K562 (cell line): ENCODE measurements at regions not wholly inside any gene's neighbourhood (a gene's known extent, or its start where the extent isn't known, plus 50 kb on each side); places are given as distances from the start of the nearest gene placed in this dataset.

Experiments
- ARID1B ChIP-seq: fragments of 450-650 bp; IDR thresholded peaks from 2 replicates; pipeline ENCODE4 v1.6.1; 2016; ENCODE audit warnings: antibody characterized with exemption, mild to moderate bottlenecking, inconsistent platforms
- ATF1 ChIP-seq, 2 experiments: fragments of 450-650 bp in 1 of 2; IDR thresholded peaks; 2 replicates each; pipeline ENCODE4 v1.6.1; 2016; ENCODE audit warnings: missing compliant biosample characterization in 1 of 2, missing genetic modification characterization in 1 of 2
- CCNT2 ChIP-seq: IDR thresholded peaks from 2 replicates; pipeline ENCODE4 v1.6.1; 2011; ENCODE audit warnings: borderline replicate concordance, low read depth, mild to moderate bottlenecking, moderate library complexity, mixed read lengths, low read length; ENCODE audit not compliant: insufficient read length; ENCODE audit errors: extremely low read depth
- CTBP1 ChIP-seq: fragments of 450-650 bp; IDR thresholded peaks from 2 replicates; pipeline ENCODE4 v1.6.1; 2016; ENCODE audit warnings: borderline replicate concordance
- FOXA3 ChIP-seq, 2 experiments: fragments of 450-650 bp in 1 of 2; sonication (generic) in 1 of 2; formaldehyde crosslinking; IDR thresholded peaks in 1 of 2; conservative IDR thresholded peaks in 1 of 2; 2 replicates each; pipeline versions ENCODE4 v1.4.0 to v1.8.0; 2020 to 2022; ENCODE audit warnings: mild to moderate bottlenecking in 2 of 2, missing genetic modification reagents in 1 of 2
- FOXK2 ChIP-seq, 2 experiments: fragments of 450-650 bp; IDR thresholded peaks in 1 of 2; conservative IDR thresholded peaks in 1 of 2; 2 replicates each; pipeline ENCODE4 v1.6.1; 2016; ENCODE audit warnings: low read depth in 2 of 2, mild to moderate bottlenecking in 1 of 2
- HES1 ChIP-seq: fragments of 450-650 bp; IDR thresholded peaks from 2 replicates; pipeline ENCODE4 v1.6.1; 2016; ENCODE audit warnings: low read depth, mild to moderate bottlenecking, moderate library complexity
- L3MBTL2 ChIP-seq: fragments of 450-650 bp; IDR thresholded peaks from 2 replicates; pipeline ENCODE4 v1.6.1; 2016; ENCODE audit warnings: mild to moderate bottlenecking, moderate library complexity
- MEIS2 ChIP-seq: fragments of 450-650 bp; IDR thresholded peaks from 2 replicates; pipeline ENCODE4 v1.6.1; 2014; ENCODE audit warnings: mild to moderate bottlenecking; ENCODE audit not compliant: partially characterized antibody
- MLLT1 ChIP-seq, 2 experiments: fragments of 450-650 bp; IDR thresholded peaks; 2 replicates each; pipeline ENCODE4 v1.6.1; 2016
- RCOR1 ChIP-seq, 2 experiments: IDR thresholded peaks; 2 replicates each; pipeline ENCODE4 v1.6.1; 2012; ENCODE audit warnings: low read depth in 2 of 2, low read length in 2 of 2, borderline replicate concordance in 1 of 2, improper control_type of control experiment in 1 of 2
- SMARCE1 ChIP-seq: fragments of 450-650 bp; IDR thresholded peaks from 2 replicates; pipeline ENCODE4 v1.7.1; 2016; ENCODE audit warnings: mild to moderate bottlenecking
- SOX6 ChIP-seq: fragments of 450-650 bp; IDR thresholded peaks from 2 replicates; pipeline ENCODE4 v1.6.1; 2014; ENCODE audit warnings: mild to moderate bottlenecking
- SRF ChIP-seq, 2 experiments: fragments of 250-450, 450-650 bp in 1 of 2; sonication (Bioruptor Pico) in 1 of 2; sonication (generic) in 1 of 2; formaldehyde crosslinking; IDR thresholded peaks; 2 replicates each; pipeline versions ENCODE4 v1.5.0 to v1.5.1; 2020 to 2022; ENCODE audit warnings: mild to moderate bottlenecking in 1 of 2, missing genetic modification reagents in 1 of 2
- TFAM ChIP-seq: fragments of 250-450 bp; sonication (Bioruptor Pico); conservative IDR thresholded peaks from 2 replicates; pipeline ENCODE4 v1.5.0; 2021; ENCODE audit warnings: mild to moderate bottlenecking, moderate library complexity
- ZBED1 ChIP-seq: IDR thresholded peaks from 2 replicates; pipeline ENCODE4 v1.6.1; 2014
- ZC3H11A ChIP-seq: IDR thresholded peaks from 2 replicates; pipeline ENCODE4 v1.6.1; 2012; ENCODE audit warnings: low read depth, low read length, improper control_type of control experiment
- ZFX ChIP-seq: sonication (generic); formaldehyde crosslinking; IDR thresholded peaks from 2 replicates; pipeline ENCODE4 v1.8.0; 2022; ENCODE audit warnings: mild to moderate bottlenecking, missing genetic modification reagents, moderate library complexity
- TF ChIP-seq, protein P1 (sequence below): sonication (generic); formaldehyde crosslinking; IDR thresholded peaks from 2 replicates; pipeline ENCODE4 v1.9.0; 2022; ENCODE audit warnings: mild to moderate bottlenecking, missing genetic modification reagents
- TF ChIP-seq, protein P2 (sequence below): fragments of 450-650 bp; IDR thresholded peaks from 2 replicates; pipeline ENCODE4 v1.6.1; 2016

DNA sequence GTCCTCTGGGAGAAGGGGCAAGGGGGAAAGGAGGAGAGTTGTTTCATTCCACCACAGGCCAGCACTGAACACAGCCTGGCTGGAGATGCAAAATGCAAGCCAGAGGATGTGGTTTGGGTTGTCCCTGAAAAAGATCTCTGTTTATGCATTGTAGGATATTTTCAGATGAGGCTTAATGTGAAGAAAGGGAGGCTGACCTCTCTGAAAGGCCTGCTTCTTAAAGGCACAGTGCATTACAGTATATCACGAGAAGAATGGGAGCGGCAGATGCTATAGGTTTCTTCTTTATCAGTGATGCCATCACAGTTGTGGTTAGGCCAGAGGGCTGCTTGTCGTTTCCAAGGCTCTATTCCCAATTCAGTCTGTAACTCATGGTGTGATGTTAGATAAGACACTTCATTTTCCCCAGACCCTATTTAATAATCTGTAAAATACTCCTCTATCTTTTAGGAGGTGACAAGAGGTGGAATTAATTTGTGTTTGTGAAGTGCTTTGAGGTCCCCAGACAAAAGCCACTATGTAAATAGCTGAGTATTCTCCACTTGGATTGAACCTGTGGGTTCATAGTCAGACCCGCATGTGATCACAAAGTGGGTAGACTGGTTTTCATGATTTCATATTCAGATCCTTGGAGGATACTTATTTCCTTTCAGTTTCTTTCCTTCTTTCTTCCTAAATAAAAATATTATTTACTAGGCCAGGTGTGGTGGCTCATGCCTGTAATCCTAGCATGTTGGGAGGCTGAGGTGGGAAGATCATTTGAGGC, 76.5 kb upstream of the WDR26 start (continued):
- TF ChIP-seq CCNT2 (peak; percentile 47), FOXK2 (conservative IDR thresholded peaks at IDR 0.05 in 1 of 2, IDR thresholded peaks at IDR 0.05 in 1 of 2; ENCODE audit: low read depth in 2 of 2) (no peak), HES1 (peak; percentile 37; the same call in 1 of the 2 replicates), RCOR1 (IDR thresholded peaks at IDR 0.05; ENCODE audit: borderline replicate concordance in 1 of 2, low read depth in 2 of 2, low read length in 2 of 2) (peak in 1 of 2 experiments; percentile 38; a peak in 1 of 4 replicates), ATF1 (CRISPR knock-in tag; IDR thresholded peaks at IDR 0.05) (no peak), ATF1 (tag; IDR thresholded peaks at IDR 0.05) (peak; percentile 15; the same call in 1 of the 2 replicates), SRF (CRISPR knock-in tag; IDR thresholded peaks at IDR 0.05) (peak in 1 of 2 experiments; percentile 43; a peak in 1 of 4 replicates), MLLT1 (IDR thresholded peaks at IDR 0.05) (peak in 1 of 2 experiments; percentile 46; a peak in 1 of 4 replicates), TFAM (CRISPR knock-in tag) (no peak), ARID1B (peak; percentile 30), MEIS2 (peak; percentile 43), ZC3H11A (no peak), ZBED1 (no peak), L3MBTL2 (peak; percentile 18; the same call in 1 of the 2 replicates), ZFX (CRISPR knock-in tag) (peak; percentile 20; the same call in 1 of the 2 replicates), CTBP1 (peak; percentile 71; the same call in 1 of the 2 replicates), SOX6 (peak; percentile 69), SMARCE1 (peak; percentile 42; the same call in 1 of the 2 replicates), FOXA3 (CRISPR knock-in tag; conservative IDR thresholded peaks at IDR 0.05 in 1 of 2, IDR thresholded peaks at IDR 0.05 in 1 of 2) (0 out of 4 replicates have a peak, but pooled peaks of 1 of the 2 experiments have one; percentile 51)
- TF ChIP-seq, protein P1, sequence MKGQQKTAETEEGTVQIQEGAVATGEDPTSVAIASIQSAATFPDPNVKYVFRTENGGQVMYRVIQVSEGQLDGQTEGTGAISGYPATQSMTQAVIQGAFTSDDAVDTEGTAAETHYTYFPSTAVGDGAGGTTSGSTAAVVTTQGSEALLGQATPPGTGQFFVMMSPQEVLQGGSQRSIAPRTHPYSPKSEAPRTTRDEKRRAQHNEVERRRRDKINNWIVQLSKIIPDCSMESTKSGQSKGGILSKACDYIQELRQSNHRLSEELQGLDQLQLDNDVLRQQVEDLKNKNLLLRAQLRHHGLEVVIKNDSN (CRISPR knock-in tag): 0 out of 2 replicates have a peak, but pooled peaks have one; percentile 20
- TF ChIP-seq, protein P2, sequence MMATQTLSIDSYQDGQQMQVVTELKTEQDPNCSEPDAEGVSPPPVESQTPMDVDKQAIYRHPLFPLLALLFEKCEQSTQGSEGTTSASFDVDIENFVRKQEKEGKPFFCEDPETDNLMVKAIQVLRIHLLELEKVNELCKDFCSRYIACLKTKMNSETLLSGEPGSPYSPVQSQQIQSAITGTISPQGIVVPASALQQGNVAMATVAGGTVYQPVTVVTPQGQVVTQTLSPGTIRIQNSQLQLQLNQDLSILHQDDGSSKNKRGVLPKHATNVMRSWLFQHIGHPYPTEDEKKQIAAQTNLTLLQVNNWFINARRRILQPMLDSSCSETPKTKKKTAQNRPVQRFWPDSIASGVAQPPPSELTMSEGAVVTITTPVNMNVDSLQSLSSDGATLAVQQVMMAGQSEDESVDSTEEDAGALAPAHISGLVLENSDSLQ: peak; percentile 18; the same call in 1 of the 2 replicates
- TF ChIP-seq, all 486 proteins: peak for 26
